GM12878 (cell line): ENCODE measurements at regions not wholly inside any gene's neighbourhood (a gene's known extent, or its start where the extent isn't known, plus 50 kb on each side); places are given as distances from the start of the nearest gene placed in this dataset.

Source experiments
- ATAC-seq: fragments of 200-7000 bp; cut with Tn5 transposase; 3 replicates; pipeline ENCODE4 v1.9.1; 2020; ENCODE audit warnings: mild to moderate bottlenecking, moderate library complexity
- BruUV-seq: library from RNA; stranded (reverse); fragments of 400-500 nt; replicated peaks from 2 replicates; lab custom pipeline; 2021; lab: Mats Ljungman, UMichigan
- CTCF ChIA-PET: fragments of 300-600 bp; sonication (Branson Sonifier 250); formaldehyde crosslinking; extraction: SDS; loops from one replicate; lab custom pipeline; 2021; ENCODE audit warnings: inconsistent platforms; lab: Yijun Ruan, JAX
- POLR2A ChIA-PET: fragments of 350-600 bp; formaldehyde crosslinking; extraction: SDS; loops from one replicate; lab custom pipeline; 2021; ENCODE audit warnings: inconsistent platforms; lab: Charles Lee
- RAD21 ChIA-PET: fragments of 300-600 bp; sonication (Branson Sonifier 250); formaldehyde crosslinking; loops from one replicate; lab custom pipeline; 2023; ENCODE audit warnings: antibody characterized with exemption; ENCODE audit not compliant: unreplicated experiment; lab: Charles Lee
- SMC1A ChIA-PET: fragments of 300-600 bp; sonication (Branson Sonifier 250); formaldehyde crosslinking; loops from one replicate; lab custom pipeline; 2023; ENCODE audit not compliant: unreplicated experiment, uncharacterized antibody; lab: Charles Lee
- DNase-seq: peaks from one replicate; pipeline ENCODE4 v3.0.0-alpha.2; 2011; ENCODE audit warnings: low read depth, low spot score
- FAIRE-seq: peaks from 3 replicates; lab custom pipeline; 2011; peaks lifted over from hg19 to GRCh38; lab: Jason Lieb, UNC
- H2AFZ ChIP-seq: 2 replicates; pipeline ENCODE4 v1.6.0; 2011; ENCODE audit warnings: low read depth, low read length, control low read depth; ENCODE audit not compliant: control insufficient read depth
- H3K27ac ChIP-seq: 2 replicates; pipeline ENCODE4 v1.5.1; 2011; ENCODE audit warnings: control low read depth; ENCODE audit not compliant: control insufficient read depth, insufficient read depth
- H3K27me3 ChIP-seq, 2 experiments: replicated peaks in 1 of 2; 2 replicates each; pipeline versions ENCODE4 v1.6.0 to v1.6.1; 2011; ENCODE audit warnings: low read length in 1 of 2; ENCODE audit not compliant: control insufficient read depth in 2 of 2, insufficient read depth in 2 of 2
- H3K36me3 ChIP-seq, 2 experiments: 2 replicates each; pipeline ENCODE4 v1.5.1; 2011; ENCODE audit warnings: low read length in 1 of 2; ENCODE audit not compliant: control insufficient read depth in 2 of 2, insufficient read depth in 2 of 2
- H3K4me1 ChIP-seq: 2 replicates; pipeline ENCODE4 v1.6.1; 2011; ENCODE audit warnings: mild to moderate bottlenecking, low read length, moderate library complexity, mixed read lengths; ENCODE audit not compliant: control insufficient read depth, insufficient read depth
- H3K4me2 ChIP-seq: 2 replicates; pipeline ENCODE4 v1.6.0; 2011; ENCODE audit warnings: control low read depth; ENCODE audit not compliant: control insufficient read depth, insufficient read depth
- H3K4me3 ChIP-seq: fragments of 200-600 bp; sonication (generic); 2 replicates; pipeline ENCODE4 v1.5.1; 2016
- H3K79me2 ChIP-seq: 2 replicates; pipeline ENCODE4 v1.6.0; 2011; ENCODE audit warnings: low read length; ENCODE audit not compliant: control insufficient read depth, insufficient read depth
- H3K9ac ChIP-seq: 2 replicates; pipeline ENCODE4 v1.8.0; 2011; ENCODE audit warnings: low read length, control low read depth, mixed read lengths; ENCODE audit not compliant: control insufficient read depth, insufficient read depth
- H3K9me3 ChIP-seq: replicated peaks from 3 replicates; pipeline ENCODE4 v1.5.1; 2011; ENCODE audit warnings: mild to moderate bottlenecking, low read length; ENCODE audit not compliant: control insufficient read depth, insufficient read depth
- H4K20me1 ChIP-seq: 2 replicates; pipeline ENCODE4 v1.6.0; 2011; ENCODE audit not compliant: control insufficient read depth, insufficient read depth
- BHLHE40 ChIP-seq, 2 experiments: fragments of 450-650 bp in 1 of 2; IDR thresholded peaks; 2 replicates each; pipeline ENCODE4 v1.6.1; 2011 to 2017; ENCODE audit warnings: low read depth in 2 of 2, borderline replicate concordance in 1 of 2, improper control_type of control experiment in 1 of 2, low read length in 1 of 2, mild to moderate bottlenecking in 1 of 2
- CBFB ChIP-seq: IDR thresholded peaks from 2 replicates; pipeline ENCODE4 v1.6.1; 2016; ENCODE audit warnings: antibody characterized with exemption, low read depth
- CHD2 ChIP-seq: IDR thresholded peaks from 2 replicates; pipeline ENCODE4 v1.6.1; 2011; ENCODE audit warnings: low read depth, low read length, improper control_type of control experiment, borderline replicate concordance
- FOS ChIP-seq: IDR thresholded peaks from 3 replicates; pipeline ENCODE4 v1.6.1; 2011; ENCODE audit warnings: borderline replicate concordance; ENCODE audit not compliant: insufficient read length; ENCODE audit errors: extremely low read depth
- KDM1A ChIP-seq: fragments of 200-600 bp; sonication (generic); IDR thresholded peaks from 2 replicates; pipeline ENCODE4 v1.6.1; 2016; ENCODE audit warnings: borderline replicate concordance
- MTA3 ChIP-seq: IDR thresholded peaks from 2 replicates; pipeline ENCODE4 v1.6.1; 2012; ENCODE audit warnings: low read length, inconsistent platforms, borderline replicate concordance
- NFIC ChIP-seq: IDR thresholded peaks from 2 replicates; pipeline ENCODE4 v1.6.1; 2012; ENCODE audit warnings: low read depth, mild to moderate bottlenecking, inconsistent platforms, low read length, moderate library complexity
- NR2C1 ChIP-seq: fragments of 450-650 bp; IDR thresholded peaks from 2 replicates; pipeline ENCODE4 v1.6.1; 2017; ENCODE audit warnings: antibody characterized with exemption, mild to moderate bottlenecking, moderate library complexity
- PAX8 ChIP-seq: fragments of 450-650 bp; IDR thresholded peaks from 2 replicates; pipeline ENCODE4 v1.6.1; 2017; ENCODE audit warnings: mild to moderate bottlenecking, moderate library complexity
- POLR2A ChIP-seq: IDR thresholded peaks from 2 replicates; pipeline ENCODE4 v1.6.1; 2011; ENCODE audit warnings: low read depth, mild to moderate bottlenecking, low read length
- POLR2AphosphoS5 ChIP-seq: IDR thresholded peaks from 2 replicates; pipeline ENCODE4 v1.6.1; 2011; ENCODE audit warnings: mild to moderate bottlenecking, low read length, inconsistent platforms
- SMAD5 ChIP-seq: IDR thresholded peaks from 2 replicates; pipeline ENCODE4 v1.6.1; 2016; ENCODE audit warnings: antibody characterized with exemption, low read depth
- WRNIP1 ChIP-seq: IDR thresholded peaks from 2 replicates; pipeline ENCODE4 v1.6.1; 2011; ENCODE audit warnings: low read depth, low read length, improper control_type of control experiment, borderline replicate concordance
- YBX1 ChIP-seq: fragments of 450-650 bp; IDR thresholded peaks from 2 replicates; pipeline ENCODE4 v1.6.1; 2016; ENCODE audit warnings: antibody characterized with exemption
- ZNF592 ChIP-seq: fragments of 450-650 bp; IDR thresholded peaks from 2 replicates; pipeline ENCODE4 v1.6.1; 2017; ENCODE audit warnings: mild to moderate bottlenecking, moderate library complexity
- WGBS: methylation state at CpG from one replicate; pipeline ENCODE4 v1.1.6; 2016; ENCODE audit warnings: low lambda C conversion rate; ENCODE audit not compliant: insufficient replicate concordance, insufficient coverage; ENCODE audit errors: missing lambda C conversion rate; 5-methylcytosine and 5-hydroxymethylcytosine counted together
- in situ Hi-C: fragments of 300-500 bp; cut with MboI; formaldehyde crosslinking; loops from 9 replicates; pipeline ENCODE4 v1.14.3; 2018; ENCODE audit warnings: mixed read lengths
- intact Hi-C: fragments of 100-400 bp; cut with micrococcal nuclease; formaldehyde crosslinking; loops from one replicate; pipeline ENCODE4 v1.14.2; 2022; ENCODE audit not compliant: unreplicated experiment
- TF ChIP-seq, protein P1 (sequence below): fragments of 450-650 bp; conservative IDR thresholded peaks from 2 replicates; pipeline ENCODE4 v1.6.1; 2017; ENCODE audit warnings: mild to moderate bottlenecking, moderate library complexity
- TF ChIP-seq, protein P2 (sequence below): IDR thresholded peaks from 2 replicates; pipeline ENCODE4 v1.6.1; 2012; ENCODE audit warnings: low read depth, low read length, improper control_type of control experiment

DNA sequence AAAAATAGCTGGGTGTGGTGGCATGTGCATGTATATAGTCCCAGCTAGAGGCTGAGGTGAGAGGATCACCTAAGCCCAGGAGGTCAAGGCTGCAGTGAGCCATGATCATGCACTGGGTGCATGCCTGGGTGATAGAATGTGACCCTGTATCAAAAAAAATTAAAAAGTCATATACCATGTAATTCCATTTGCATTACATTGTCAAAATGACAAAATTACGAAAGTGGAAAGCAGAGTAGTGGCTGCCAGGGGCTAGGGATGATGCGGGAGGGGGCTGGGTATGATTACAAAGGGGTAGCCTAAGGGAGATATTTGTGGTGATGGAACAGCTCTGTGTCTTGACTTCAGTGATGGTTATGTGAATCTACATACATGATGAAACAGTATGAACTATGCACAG is 97.8 kb downstream of the KDR start:
- Histone ChIP-seq H3K79me2 (no peaks in the 10 kb centered on the region), H2AFZ (no peak overlapping the region), H3K27ac (no peak overlapping the region), H3K9me3 (no peaks in the 10 kb centered on the region), H3K9ac (no peak overlapping the region), H3K4me1 (no peaks in the 10 kb centered on the region), H3K4me3 (no peak overlapping the region), H3K4me2 (no peak overlapping the region), H4K20me1 (no peaks in the 10 kb centered on the region), H3K27me3 (no peaks in the 10 kb centered on the region), H3K36me3 (no peaks in the 10 kb centered on the region)
- SMC1A ChIA-PET = no interaction called here
- POLR2A ChIA-PET = no interaction called here
- DNase-seq (no peak), FAIRE-seq (no peak), ATAC-seq (no peak)
- CTCF ChIA-PET = no interaction called here
- RAD21 ChIA-PET = no interaction called here
- WGBS = 3% methylated on average over 2 of the region's 2 CpGs
- no TSS peak for BruUV-seq
- in situ Hi-C loops = no loop called here
- intact Hi-C loops = no loop called here
- TF ChIP-seq CHD2 (no peak), KDM1A (no peak), MTA3 (no peak), NR2C1 (no peak), SMAD5 (no peak), PAX8 (no peak), POLR2AphosphoS5 (no peak), BHLHE40 (IDR thresholded peaks at IDR 0.05; ENCODE audit: borderline replicate concordance in 1 of 2, low read depth in 2 of 2, low read length in 1 of 2) (no peak), POLR2A (no peak), YBX1 (no peak), NFIC (no peak), WRNIP1 (no peak), ZNF592 (no peak), FOS (no peak), CBFB (no peak)
- TF ChIP-seq, protein P1, sequence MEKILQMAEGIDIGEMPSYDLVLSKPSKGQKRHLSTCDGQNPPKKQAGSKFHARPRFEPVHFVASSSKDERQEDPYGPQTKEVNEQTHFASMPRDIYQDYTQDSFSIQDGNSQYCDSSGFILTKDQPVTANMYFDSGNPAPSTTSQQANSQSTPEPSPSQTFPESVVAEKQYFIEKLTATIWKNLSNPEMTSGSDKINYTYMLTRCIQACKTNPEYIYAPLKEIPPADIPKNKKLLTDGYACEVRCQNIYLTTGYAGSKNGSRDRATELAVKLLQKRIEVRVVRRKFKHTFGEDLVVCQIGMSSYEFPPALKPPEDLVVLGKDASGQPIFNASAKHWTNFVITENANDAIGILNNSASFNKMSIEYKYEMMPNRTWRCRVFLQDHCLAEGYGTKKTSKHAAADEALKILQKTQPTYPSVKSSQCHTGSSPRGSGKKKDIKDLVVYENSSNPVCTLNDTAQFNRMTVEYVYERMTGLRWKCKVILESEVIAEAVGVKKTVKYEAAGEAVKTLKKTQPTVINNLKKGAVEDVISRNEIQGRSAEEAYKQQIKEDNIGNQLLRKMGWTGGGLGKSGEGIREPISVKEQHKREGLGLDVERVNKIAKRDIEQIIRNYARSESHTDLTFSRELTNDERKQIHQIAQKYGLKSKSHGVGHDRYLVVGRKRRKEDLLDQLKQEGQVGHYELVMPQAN = no peak
- TF ChIP-seq, protein P2, sequence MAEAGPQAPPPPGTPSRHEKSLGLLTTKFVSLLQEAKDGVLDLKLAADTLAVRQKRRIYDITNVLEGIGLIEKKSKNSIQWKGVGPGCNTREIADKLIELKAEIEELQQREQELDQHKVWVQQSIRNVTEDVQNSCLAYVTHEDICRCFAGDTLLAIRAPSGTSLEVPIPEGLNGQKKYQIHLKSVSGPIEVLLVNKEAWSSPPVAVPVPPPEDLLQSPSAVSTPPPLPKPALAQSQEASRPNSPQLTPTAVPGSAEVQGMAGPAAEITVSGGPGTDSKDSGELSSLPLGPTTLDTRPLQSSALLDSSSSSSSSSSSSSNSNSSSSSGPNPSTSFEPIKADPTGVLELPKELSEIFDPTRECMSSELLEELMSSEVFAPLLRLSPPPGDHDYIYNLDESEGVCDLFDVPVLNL = no peak
